ENCODE measurements at regions not wholly inside any gene's neighbourhood (a gene's known extent, or its start where the extent isn't known, plus 50 kb on each side); places are given as distances from the start of the nearest gene placed in this dataset.

GRCh38 chrX:78573630-78574029 lies 85.5 kb downstream of the RTL3 start:
- H3K36me3 ChIP-seq (ENCODE audit: control insufficient read depth, insufficient read depth, low read length) = no peaks in the 10 kb centered on the region
- FAIRE-seq (no peak), DNase-seq (ENCODE audit: extremely low read depth in 1 of 4, low spot score in 3 of 4) (no peak), ATAC-seq (no peak)
- no peak overlapping the region for H3K9ac ChIP-seq (ENCODE audit: insufficient read depth in 1 of 2, low read depth in 2 of 2, low read length in 2 of 2)
- in situ Hi-C loops (cut with MboI) (no loop called here), intact Hi-C loops (cut with micrococcal nuclease) (no loop called here)
- H2AFZ ChIP-seq (ENCODE audit: low read depth, low read length) = no peak overlapping the region
- TF ChIP-seq SMAD1 (IDR thresholded peaks at IDR 0.05; ENCODE audit: low read depth, low read length, partially characterized antibody) (no peak), ZNF445 (CRISPR knock-in tag; IDR thresholded peaks at IDR 0.05; ENCODE audit: low read depth) (no peak), MYC (IDR thresholded peaks at IDR 0.05; ENCODE audit: low read depth, low read length) (no peak), MYC (CRISPR knock-in tag; IDR thresholded peaks at IDR 0.05; ENCODE audit: borderline replicate concordance, low read depth) (no peak), NCOA4 (IDR thresholded peaks at IDR 0.05; ENCODE audit: partially characterized antibody) (no peak)
- no peak overlapping the region for H3K4me2 ChIP-seq (ENCODE audit: insufficient read depth, low read length)
- H3K9me3 ChIP-seq (replicated peaks; ENCODE audit: control insufficient read depth, insufficient read depth, low read depth, low read length) = no peaks in the 10 kb centered on the region
- CTCF ChIA-PET (ENCODE audit: low intra/inter-chr PET ratio) = no interaction called here
- no peaks in the 10 kb centered on the region for H3K27me3 ChIP-seq (ENCODE audit: control insufficient read depth in 2 of 2, insufficient read depth in 2 of 2, low read length in 2 of 2)
- H3K4me1 ChIP-seq (replicated peaks in 1 of 2; ENCODE audit: control insufficient read depth in 2 of 2, insufficient read depth in 2 of 2, low read length in 2 of 2) = no peaks in the 10 kb centered on the region
- H3K27ac ChIP-seq (ENCODE audit: extremely low read depth, low read depth, low read length) = no peak overlapping the region
- H3K9me1 ChIP-seq (ENCODE audit: control insufficient read depth, insufficient read depth, low read length) = no peaks in the 10 kb centered on the region
- no TSS peak for BruUV-seq (replicated peaks)
- H3K4me3 ChIP-seq = no peak overlapping the region
- H4K20me1 ChIP-seq (replicated peaks; ENCODE audit: control insufficient read depth, insufficient read depth, low read length) = no peaks in the 10 kb centered on the region
- POLR2A ChIA-PET = no interaction called here
- no peaks in the 10 kb centered on the region for H3K79me2 ChIP-seq (ENCODE audit: control insufficient read depth, insufficient read depth, low read length)
- WGBS (ENCODE audit: insufficient coverage, low coverage, missing lambda C conversion rate) = 6% methylated on average over 2 of the region's 2 CpGs

GRCh38 chrX:78571849-78572248 lies 87.3 kb downstream of the RTL3 start:
- POLR2A ChIA-PET = no interaction called here
- WGBS (ENCODE audit: insufficient coverage, low coverage, missing lambda C conversion rate) = 0% methylated on average over 1 of the region's 2 CpGs
- Histone ChIP-seq H2AFZ (ENCODE audit: low read depth, low read length) (no peak overlapping the region), H3K4me2 (ENCODE audit: insufficient read depth, low read length) (no peak overlapping the region), H3K9ac (ENCODE audit: insufficient read depth in 1 of 2, low read depth in 2 of 2, low read length in 2 of 2) (no peak overlapping the region), H3K27me3 (ENCODE audit: control insufficient read depth in 2 of 2, insufficient read depth in 2 of 2, low read length in 2 of 2) (no peaks in the 10 kb centered on the region), H4K20me1 (replicated peaks; ENCODE audit: control insufficient read depth, insufficient read depth, low read length) (no peaks in the 10 kb centered on the region), H3K4me3 (no peak overlapping the region), H3K79me2 (ENCODE audit: control insufficient read depth, insufficient read depth, low read length) (no peaks in the 10 kb centered on the region), H3K9me1 (ENCODE audit: control insufficient read depth, insufficient read depth, low read length) (no peaks in the 10 kb centered on the region), H3K27ac (ENCODE audit: extremely low read depth, low read depth, low read length) (no peak overlapping the region), H3K4me1 (replicated peaks in 1 of 2; ENCODE audit: control insufficient read depth in 2 of 2, insufficient read depth in 2 of 2, low read length in 2 of 2) (no peaks in the 10 kb centered on the region), H3K36me3 (ENCODE audit: control insufficient read depth, insufficient read depth, low read length) (no peaks in the 10 kb centered on the region), H3K9me3 (replicated peaks; ENCODE audit: control insufficient read depth, insufficient read depth, low read depth, low read length) (no peaks in the 10 kb centered on the region)
- in situ Hi-C loops (cut with MboI) = no loop called here
- CTCF ChIA-PET (ENCODE audit: low intra/inter-chr PET ratio) = no interaction called here
- FAIRE-seq (no peak), ATAC-seq (no peak), DNase-seq (ENCODE audit: extremely low read depth in 1 of 4, low spot score in 3 of 4) (no peak)
- no TSS peak for BruUV-seq (replicated peaks)
- intact Hi-C loops (cut with micrococcal nuclease) = no loop called here
- no peak for TF ChIP-seq KDM1A (IDR thresholded peaks at IDR 0.05)
- no peak for TF ChIP-seq SAP30 (IDR thresholded peaks at IDR 0.05; ENCODE audit: borderline replicate concordance, insufficient read depth, low read depth, low read length, poor library complexity, severe bottlenecking)
- no peak for TF ChIP-seq ELF4 (CRISPR knock-in tag; IDR thresholded peaks at IDR 0.05)
- no peak for TF ChIP-seq ZNF197 (CRISPR knock-in tag; IDR thresholded peaks at IDR 0.05; ENCODE audit: low read depth)
- TF ChIP-seq BHLHE40 (IDR thresholded peaks at IDR 0.05; ENCODE audit: low read length) = no peak
- no peak for TF ChIP-seq TCF15 (CRISPR knock-in tag; IDR thresholded peaks at IDR 0.05)
- no peak for TF ChIP-seq HLTF (IDR thresholded peaks at IDR 0.05)
- TF ChIP-seq PATZ1 (CRISPR knock-in tag; IDR thresholded peaks at IDR 0.05; ENCODE audit: borderline replicate concordance) = no peak
- TF ChIP-seq MAZ (CRISPR knock-in tag; conservative IDR thresholded peaks at IDR 0.05 in 1 of 2, IDR thresholded peaks at IDR 0.05 in 1 of 2) = no peak
- no peak for TF ChIP-seq COPS2 (conservative IDR thresholded peaks at IDR 0.05)

All from K562 (cell line).